Panc1 (cell line): ENCODE measurements at regions not wholly inside any gene's neighbourhood (a gene's known extent, or its start where the extent isn't known, plus 50 kb on each side); places are given as distances from the start of the nearest gene placed in this dataset.

Source experiments
- ATAC-seq: fragments of 200-7000 bp; cut with Tn5 transposase; 2 replicates; pipeline ENCODE4 v1.9.1; 2020; ENCODE audit warnings: mild to moderate bottlenecking, moderate library complexity
- BruUV-seq: library from RNA; stranded (reverse); fragments of 400-500 nt; replicated peaks from 2 replicates; lab custom pipeline; 2021; lab: Mats Ljungman, UMichigan
- CTCF ChIA-PET: fragments of 300-600 bp; sonication (Branson Sonifier 250); formaldehyde crosslinking; loops from one replicate; lab custom pipeline; 2022; ENCODE audit warnings: antibody characterized with exemption; lab: Charles Lee
- POLR2A ChIA-PET: fragments of 300-600 bp; sonication (Branson Sonifier 250); formaldehyde crosslinking; loops from one replicate; lab custom pipeline; 2022; ENCODE audit warnings: antibody characterized with exemption; lab: Charles Lee
- DNase-seq: peaks from one replicate; pipeline ENCODE4 v3.0.0-alpha.2; 2010; ENCODE audit warnings: low read depth, low spot score
- H3K27ac ChIP-seq: 2 replicates; pipeline ENCODE4 v1.5.1; 2011; ENCODE audit warnings: mild to moderate bottlenecking, low read length, inconsistent platforms
- H3K27me3 ChIP-seq: fragments of 200-500 bp; sonication (Bioruptor generic); 2 replicates; pipeline ENCODE4 v1.6.0; 2014; ENCODE audit warnings: low read length, inconsistent platforms; ENCODE audit not compliant: control insufficient read depth, insufficient read depth
- H3K36me3 ChIP-seq: fragments of 200-500 bp; sonication (Bioruptor generic); 2 replicates; pipeline ENCODE4 v1.5.1; 2014; ENCODE audit warnings: inconsistent platforms, mild to moderate bottlenecking, low read length, moderate library complexity; ENCODE audit not compliant: control insufficient read depth, insufficient read depth
- H3K4me1 ChIP-seq: 2 replicates; pipeline ENCODE4 v1.5.1; 2011; ENCODE audit warnings: inconsistent platforms, mild to moderate bottlenecking, low read length, moderate library complexity; ENCODE audit not compliant: control insufficient read depth, insufficient read depth
- H3K4me3 ChIP-seq, 2 experiments: 2 replicates each; pipeline ENCODE4 v1.5.1; 2011 to 2012; ENCODE audit warnings: low read depth in 2 of 2, low read length in 2 of 2, mild to moderate bottlenecking in 2 of 2, inconsistent platforms in 1 of 2, moderate library complexity in 1 of 2
- H3K9me3 ChIP-seq: fragments of 200-500 bp; sonication (Bioruptor generic); 2 replicates; pipeline ENCODE4 v1.5.1; 2014; ENCODE audit warnings: low read depth, mild to moderate bottlenecking, inconsistent platforms, low read length, moderate library complexity; ENCODE audit not compliant: control insufficient read depth, insufficient read depth
- POLR2AphosphoS5 ChIP-seq: IDR thresholded peaks from 2 replicates; pipeline ENCODE4 v1.6.1; 2012; ENCODE audit warnings: mild to moderate bottlenecking, low read depth, low read length, moderate library complexity
- SIN3A ChIP-seq: IDR thresholded peaks from 2 replicates; pipeline ENCODE4 v1.6.1; 2012; ENCODE audit warnings: low read depth, mild to moderate bottlenecking, low read length, moderate library complexity, borderline replicate concordance; ENCODE audit not compliant: insufficient read depth
- TCF7L2 ChIP-seq: IDR thresholded peaks from 2 replicates; pipeline ENCODE4 v1.6.1; 2011; ENCODE audit warnings: mild to moderate bottlenecking, low read depth, low read length, inconsistent platforms
- in situ Hi-C: cut with HindIII; loops from 2 replicates; pipeline ENCODE4 v1.10.0; 2016; ENCODE audit warnings: low sequenced_read_pairs, low pct_unique_long_range_greater_than_20kb
- intact Hi-C: fragments of 100-400 bp; cut with micrococcal nuclease; formaldehyde crosslinking; loops from one replicate; pipeline ENCODE4 v1.10.0; 2022; ENCODE audit not compliant: unreplicated experiment
- TF ChIP-seq, protein P1 (sequence below), 2 experiments: IDR thresholded peaks; 2 replicates each; pipeline ENCODE4 v1.6.1; 2011 to 2012; ENCODE audit warnings: low read depth in 2 of 2, control low read depth in 1 of 2, low read length in 1 of 2, mild to moderate bottlenecking in 1 of 2, moderate library complexity in 1 of 2; ENCODE audit not compliant: insufficient read depth in 1 of 2
- TF ChIP-seq, protein P2 (sequence below): fragments of 450-650 bp; IDR thresholded peaks from 2 replicates; pipeline ENCODE4 v1.5.1; 2017; ENCODE audit warnings: mild to moderate bottlenecking

DNA sequence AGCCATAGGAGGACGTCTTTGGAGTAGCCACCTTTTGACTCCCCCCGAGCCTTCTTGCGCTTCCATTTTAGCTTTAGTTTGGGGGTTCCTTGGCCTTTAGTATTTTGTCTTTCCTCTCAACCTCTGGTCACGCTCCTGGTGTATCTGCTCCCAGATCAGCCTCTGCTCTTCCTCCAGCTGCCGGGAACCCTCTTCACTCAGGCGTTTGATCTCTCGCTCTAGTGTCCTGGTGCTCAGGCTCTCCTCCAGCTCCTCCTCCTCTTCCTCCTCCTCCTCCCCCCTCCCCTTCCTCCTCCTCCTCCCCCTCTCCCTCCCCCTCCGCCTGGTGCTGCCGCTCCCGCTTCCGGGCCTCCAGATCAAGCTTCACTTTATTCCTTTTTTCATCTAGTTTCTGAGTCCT, 1082.3 kb upstream of the TMEFF2 start:
- H3K4me3 ChIP-seq, result no peak overlapping the region
- no peaks in the 10 kb centered on the region for H3K4me1 ChIP-seq
- BruUV-seq, result no TSS peak
- DNase-seq, result no peak
- H3K27ac ChIP-seq, result no peak overlapping the region
- ChIA-PET CTCF (no interaction called here), POLR2A (no interaction called here)
- H3K9me3 ChIP-seq, result no peaks in the 10 kb centered on the region
- ATAC-seq, result no peak
- in situ Hi-C loops (no loop called here), intact Hi-C loops (no loop called here)
- no peaks in the 10 kb centered on the region for H3K27me3 ChIP-seq
- H3K36me3 ChIP-seq, result no peaks in the 10 kb centered on the region
- no peak for TF ChIP-seq POLR2AphosphoS5
- TF ChIP-seq SIN3A, result no peak
- no peak for TF ChIP-seq TCF7L2
- TF ChIP-seq, protein P1, sequence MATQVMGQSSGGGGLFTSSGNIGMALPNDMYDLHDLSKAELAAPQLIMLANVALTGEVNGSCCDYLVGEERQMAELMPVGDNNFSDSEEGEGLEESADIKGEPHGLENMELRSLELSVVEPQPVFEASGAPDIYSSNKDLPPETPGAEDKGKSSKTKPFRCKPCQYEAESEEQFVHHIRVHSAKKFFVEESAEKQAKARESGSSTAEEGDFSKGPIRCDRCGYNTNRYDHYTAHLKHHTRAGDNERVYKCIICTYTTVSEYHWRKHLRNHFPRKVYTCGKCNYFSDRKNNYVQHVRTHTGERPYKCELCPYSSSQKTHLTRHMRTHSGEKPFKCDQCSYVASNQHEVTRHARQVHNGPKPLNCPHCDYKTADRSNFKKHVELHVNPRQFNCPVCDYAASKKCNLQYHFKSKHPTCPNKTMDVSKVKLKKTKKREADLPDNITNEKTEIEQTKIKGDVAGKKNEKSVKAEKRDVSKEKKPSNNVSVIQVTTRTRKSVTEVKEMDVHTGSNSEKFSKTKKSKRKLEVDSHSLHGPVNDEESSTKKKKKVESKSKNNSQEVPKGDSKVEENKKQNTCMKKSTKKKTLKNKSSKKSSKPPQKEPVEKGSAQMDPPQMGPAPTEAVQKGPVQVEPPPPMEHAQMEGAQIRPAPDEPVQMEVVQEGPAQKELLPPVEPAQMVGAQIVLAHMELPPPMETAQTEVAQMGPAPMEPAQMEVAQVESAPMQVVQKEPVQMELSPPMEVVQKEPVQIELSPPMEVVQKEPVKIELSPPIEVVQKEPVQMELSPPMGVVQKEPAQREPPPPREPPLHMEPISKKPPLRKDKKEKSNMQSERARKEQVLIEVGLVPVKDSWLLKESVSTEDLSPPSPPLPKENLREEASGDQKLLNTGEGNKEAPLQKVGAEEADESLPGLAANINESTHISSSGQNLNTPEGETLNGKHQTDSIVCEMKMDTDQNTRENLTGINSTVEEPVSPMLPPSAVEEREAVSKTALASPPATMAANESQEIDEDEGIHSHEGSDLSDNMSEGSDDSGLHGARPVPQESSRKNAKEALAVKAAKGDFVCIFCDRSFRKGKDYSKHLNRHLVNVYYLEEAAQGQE (IDR thresholded peaks at IDR 0.05; ENCODE audit: insufficient read depth in 1 of 2, low read depth in 2 of 2, low read length in 1 of 2), result no peak
- TF ChIP-seq, protein P2, sequence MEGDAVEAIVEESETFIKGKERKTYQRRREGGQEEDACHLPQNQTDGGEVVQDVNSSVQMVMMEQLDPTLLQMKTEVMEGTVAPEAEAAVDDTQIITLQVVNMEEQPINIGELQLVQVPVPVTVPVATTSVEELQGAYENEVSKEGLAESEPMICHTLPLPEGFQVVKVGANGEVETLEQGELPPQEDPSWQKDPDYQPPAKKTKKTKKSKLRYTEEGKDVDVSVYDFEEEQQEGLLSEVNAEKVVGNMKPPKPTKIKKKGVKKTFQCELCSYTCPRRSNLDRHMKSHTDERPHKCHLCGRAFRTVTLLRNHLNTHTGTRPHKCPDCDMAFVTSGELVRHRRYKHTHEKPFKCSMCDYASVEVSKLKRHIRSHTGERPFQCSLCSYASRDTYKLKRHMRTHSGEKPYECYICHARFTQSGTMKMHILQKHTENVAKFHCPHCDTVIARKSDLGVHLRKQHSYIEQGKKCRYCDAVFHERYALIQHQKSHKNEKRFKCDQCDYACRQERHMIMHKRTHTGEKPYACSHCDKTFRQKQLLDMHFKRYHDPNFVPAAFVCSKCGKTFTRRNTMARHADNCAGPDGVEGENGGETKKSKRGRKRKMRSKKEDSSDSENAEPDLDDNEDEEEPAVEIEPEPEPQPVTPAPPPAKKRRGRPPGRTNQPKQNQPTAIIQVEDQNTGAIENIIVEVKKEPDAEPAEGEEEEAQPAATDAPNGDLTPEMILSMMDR, result no peak

DNA sequence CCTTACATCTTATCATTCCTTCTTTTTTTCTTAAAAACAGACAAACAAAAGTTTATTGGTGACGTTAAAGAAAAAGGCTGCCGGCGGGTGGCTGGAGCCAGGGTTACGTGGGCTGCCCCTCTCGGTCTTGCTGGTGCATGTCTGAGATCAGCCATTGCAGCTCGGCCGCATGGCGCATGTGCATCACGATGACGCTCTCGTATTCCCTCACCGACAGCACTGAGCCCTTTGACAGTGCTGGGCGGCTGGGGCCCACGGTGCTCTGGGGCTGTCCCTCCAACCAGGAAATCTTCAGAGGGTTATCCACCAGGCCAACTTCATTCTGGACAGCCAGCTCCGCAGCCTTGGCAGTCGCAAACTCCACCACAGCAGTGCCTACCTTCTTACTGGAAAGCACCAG, 1081.8 kb upstream of the TMEFF2 start:
- no peaks in the 10 kb centered on the region for H3K27me3 ChIP-seq

More for the DNA sequence above, 1081.8 kb upstream of the TMEFF2 start:
- POLR2A ChIA-PET, result no interaction called here
- Histone ChIP-seq H3K4me1 (no peaks in the 10 kb centered on the region), H3K9me3 (no peaks in the 10 kb centered on the region), H3K4me3 (no peak overlapping the region), H3K27ac (no peak overlapping the region), H3K36me3 (no peaks in the 10 kb centered on the region)
- TF ChIP-seq TCF7L2, result no peak
- TF ChIP-seq, protein P2, result no peak
- no peak for TF ChIP-seq POLR2AphosphoS5
- TF ChIP-seq, protein P1 (IDR thresholded peaks at IDR 0.05; ENCODE audit: insufficient read depth in 1 of 2, low read depth in 2 of 2, low read length in 1 of 2), result no peak
- no peak for TF ChIP-seq SIN3A
- in situ Hi-C loops, result no loop called here
- CTCF ChIA-PET, result no interaction called here
- BruUV-seq, result no TSS peak
- DNase-seq (no peak), ATAC-seq (no peak)
- intact Hi-C loops, result no loop called here
